Thyroid gland (tissue), 4 donors: ENCODE measurements at regions not wholly inside any gene's neighbourhood (a gene's known extent, or its start where the extent isn't known, plus 50 kb on each side); places are given as distances from the start of the nearest gene placed in this dataset.

Experiments used
- POLR2A ChIP-seq, 2 donors: fragments of 450-650 bp; IDR thresholded peaks; one replicate each; pipeline ENCODE4 v1.6.1; 2017; ENCODE audit warnings: antibody characterized with exemption in 2 of 2, mild to moderate bottlenecking in 2 of 2, moderate library complexity in 1 of 2
- TF ChIP-seq, protein P1 (sequence below), 6 experiments: fragments of 200-600 bp in 3 of 6; fragments of 450-650 bp in 3 of 6; sonication (generic) in 3 of 6; IDR thresholded peaks; one replicate each; pipeline ENCODE4 v1.5.1; 2016 to 2019; ENCODE audit warnings: antibody characterized with exemption in 6 of 6, mild to moderate bottlenecking in 2 of 6, inconsistent platforms in 1 of 6, moderate library complexity in 1 of 6

DNA sequence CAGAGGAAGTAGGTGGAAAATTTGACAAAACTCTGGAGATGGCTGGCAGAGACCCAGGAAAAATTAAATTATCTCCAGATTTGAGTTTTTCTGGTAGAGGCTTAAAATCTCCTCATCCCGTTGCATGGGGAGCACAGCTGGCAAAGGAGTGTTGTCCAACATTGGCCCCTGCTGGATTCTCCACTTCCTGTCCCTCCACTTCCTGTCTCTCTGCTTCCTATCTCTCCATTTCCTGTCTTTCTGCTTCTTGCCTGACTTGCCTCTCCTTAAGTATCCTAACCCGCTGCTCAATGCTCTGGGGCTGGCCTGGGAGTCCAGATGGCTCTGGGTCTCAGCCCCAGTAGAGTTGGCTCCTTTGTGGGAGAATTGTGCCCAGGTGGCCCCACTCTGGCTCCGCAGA, 65.8 kb upstream of the EMX2 start:
- no peak for TF ChIP-seq POLR2A (IDR thresholded peaks at IDR 0.05)
- TF ChIP-seq, protein P1, sequence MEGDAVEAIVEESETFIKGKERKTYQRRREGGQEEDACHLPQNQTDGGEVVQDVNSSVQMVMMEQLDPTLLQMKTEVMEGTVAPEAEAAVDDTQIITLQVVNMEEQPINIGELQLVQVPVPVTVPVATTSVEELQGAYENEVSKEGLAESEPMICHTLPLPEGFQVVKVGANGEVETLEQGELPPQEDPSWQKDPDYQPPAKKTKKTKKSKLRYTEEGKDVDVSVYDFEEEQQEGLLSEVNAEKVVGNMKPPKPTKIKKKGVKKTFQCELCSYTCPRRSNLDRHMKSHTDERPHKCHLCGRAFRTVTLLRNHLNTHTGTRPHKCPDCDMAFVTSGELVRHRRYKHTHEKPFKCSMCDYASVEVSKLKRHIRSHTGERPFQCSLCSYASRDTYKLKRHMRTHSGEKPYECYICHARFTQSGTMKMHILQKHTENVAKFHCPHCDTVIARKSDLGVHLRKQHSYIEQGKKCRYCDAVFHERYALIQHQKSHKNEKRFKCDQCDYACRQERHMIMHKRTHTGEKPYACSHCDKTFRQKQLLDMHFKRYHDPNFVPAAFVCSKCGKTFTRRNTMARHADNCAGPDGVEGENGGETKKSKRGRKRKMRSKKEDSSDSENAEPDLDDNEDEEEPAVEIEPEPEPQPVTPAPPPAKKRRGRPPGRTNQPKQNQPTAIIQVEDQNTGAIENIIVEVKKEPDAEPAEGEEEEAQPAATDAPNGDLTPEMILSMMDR (IDR thresholded peaks at IDR 0.05): no peak
